H1 (cell line): ENCODE measurements at regions not wholly inside any gene's neighbourhood (a gene's known extent, or its start where the extent isn't known, plus 50 kb on each side); places are given as distances from the start of the nearest gene placed in this dataset.

Experiments used
- CTCF ChIA-PET: fragments of 300-600 bp; sonication (Branson Sonifier 250); formaldehyde crosslinking; loops from one replicate; lab custom pipeline; 2021; ENCODE audit not compliant: partially characterized antibody; lab: Charles Lee
- POLR2A ChIA-PET: fragments of 300-600 bp; sonication (Branson Sonifier 250); formaldehyde crosslinking; loops from one replicate; lab custom pipeline; 2021; ENCODE audit warnings: inconsistent platforms; ENCODE audit not compliant: partially characterized antibody; lab: Charles Lee
- DNase-seq, 2 experiments: peaks; one replicate each; pipeline versions ENCODE4 v3.0.0 to v3.0.0-alpha.2; 2010 to 2022; ENCODE audit warnings: low spot score in 2 of 2, low read depth in 1 of 2, mixed read lengths in 1 of 2
- FAIRE-seq: peaks from 2 replicates; lab custom pipeline; 2011; peaks lifted over from hg19 to GRCh38; lab: Jason Lieb, UNC
- H2AFZ ChIP-seq: 2 replicates; pipeline ENCODE4 v1.8.1; 2012; ENCODE audit warnings: low read length, inconsistent platforms
- H2AK5ac ChIP-seq: 2 replicates; pipeline ENCODE4 v1.6.1; 2013; ENCODE audit warnings: low read depth, low read length
- H2BK120ac ChIP-seq: replicated peaks from 2 replicates; pipeline ENCODE3; 2013; ENCODE audit warnings: low read depth, low read length, inconsistent platforms
- H2BK12ac ChIP-seq: 2 replicates; pipeline ENCODE4 v1.6.1; 2013; ENCODE audit warnings: low read depth, low read length
- H2BK15ac ChIP-seq: 2 replicates; pipeline ENCODE4 v1.6.1; 2013; ENCODE audit warnings: low read length
- H2BK20ac ChIP-seq: 2 replicates; pipeline ENCODE4 v1.6.1; 2013; ENCODE audit warnings: low read length
- H2BK5ac ChIP-seq: 2 replicates; pipeline ENCODE4 v1.6.1; 2013; ENCODE audit warnings: low read depth, low read length
- H3K14ac ChIP-seq: 2 replicates; pipeline ENCODE4 v1.6.1; 2013; ENCODE audit warnings: inconsistent platforms; ENCODE audit not compliant: insufficient read length
- H3K18ac ChIP-seq: 2 replicates; pipeline ENCODE4 v1.6.1; 2013; ENCODE audit warnings: low read length; ENCODE audit errors: extremely low read depth
- H3K23ac ChIP-seq: 2 replicates; pipeline ENCODE4 v1.6.1; 2013; ENCODE audit warnings: inconsistent platforms; ENCODE audit not compliant: insufficient read length
- H3K23me2 ChIP-seq: 2 replicates; pipeline ENCODE4 v1.6.1; 2013; ENCODE audit warnings: low read depth, low read length
- H3K27ac ChIP-seq: 2 replicates; pipeline ENCODE4 v1.6.1; 2011; ENCODE audit warnings: low read depth, low read length, inconsistent platforms
- H3K27me3 ChIP-seq, 4 experiments: replicated peaks in 1 of 4; 1 replicate in 1 of 4; 2 replicates in 3 of 4; pipeline versions ENCODE4 v1.6.1 to v1.8.1; 2011 to 2013; ENCODE audit warnings: low read length in 3 of 4, mild to moderate bottlenecking in 3 of 4, inconsistent platforms in 2 of 4, mixed read lengths in 2 of 4, moderate library complexity in 1 of 4; ENCODE audit not compliant: control insufficient read depth in 3 of 4, insufficient read depth in 3 of 4; ENCODE audit errors: extremely low read depth in 1 of 4
- H3K36me3 ChIP-seq, 4 experiments: 2 replicates each; pipeline versions ENCODE4 v1.6.1 to v1.8.1; 2011 to 2013; ENCODE audit warnings: mild to moderate bottlenecking in 4 of 4, low read length in 3 of 4, moderate library complexity in 2 of 4, control low read depth in 1 of 4, inconsistent platforms in 1 of 4; ENCODE audit not compliant: insufficient read depth in 4 of 4, control insufficient read depth in 2 of 4
- H3K4ac ChIP-seq: replicated peaks from 2 replicates; pipeline ENCODE3; 2013; ENCODE audit warnings: low read length, low read depth, mixed read lengths, inconsistent platforms; ENCODE audit not compliant: insufficient read length
- H3K4me1 ChIP-seq, 4 experiments: replicated peaks in 1 of 4; 1 replicate in 1 of 4; 2 replicates in 3 of 4; pipeline versions ENCODE4 v1.6.1 to v1.8.1; 2011 to 2013; ENCODE audit warnings: low read length in 3 of 4, inconsistent platforms in 2 of 4, mixed read lengths in 1 of 4; ENCODE audit not compliant: insufficient read depth in 4 of 4, control insufficient read depth in 3 of 4
- H3K4me2 ChIP-seq, 2 experiments: 2 replicates each; pipeline versions ENCODE4 v1.6.1 to v1.8.1; 2011 to 2013; ENCODE audit warnings: low read depth in 2 of 2, low read length in 2 of 2, control low read depth in 1 of 2, inconsistent platforms in 1 of 2, mild to moderate bottlenecking in 1 of 2; ENCODE audit not compliant: insufficient read depth in 1 of 2
- H3K4me3 ChIP-seq, 4 experiments: fragments of 200-600, 300-600 bp in 1 of 4; sonication (generic), shearing (Covaris generic), sonication (Bioruptor Twin) in 1 of 4; 2 replicates each; pipeline versions ENCODE4 v1.5.1 to v1.8.1; 2011 to 2016; ENCODE audit warnings: low read length in 4 of 4, low read depth in 3 of 4, control low read depth in 2 of 4, inconsistent platforms in 2 of 4, mild to moderate bottlenecking in 2 of 4, mixed read lengths in 1 of 4, moderate library complexity in 1 of 4; ENCODE audit not compliant: insufficient read depth in 2 of 4; ENCODE audit errors: extremely low read depth in 1 of 4
- H3K56ac ChIP-seq: replicated peaks from 2 replicates; pipeline ENCODE3; 2013; ENCODE audit warnings: low read depth, mild to moderate bottlenecking, mixed read lengths, low read length, inconsistent platforms; ENCODE audit not compliant: insufficient read length
- H3K79me1 ChIP-seq: 2 replicates; pipeline ENCODE4 v1.6.1; 2013; ENCODE audit warnings: low read depth, low read length, control low read depth
- H3K79me2 ChIP-seq, 2 experiments: 2 replicates each; pipeline versions ENCODE4 v1.6.1 to v1.8.1; 2012 to 2013; ENCODE audit warnings: low read length in 2 of 2, mild to moderate bottlenecking in 2 of 2, inconsistent platforms in 1 of 2; ENCODE audit not compliant: insufficient read depth in 2 of 2, control insufficient read depth in 1 of 2
- H3K9ac ChIP-seq, 4 experiments: replicated peaks in 1 of 4; 1 replicate in 1 of 4; 2 replicates in 3 of 4; pipeline versions ENCODE4 v1.6.1 to v1.8.1; 2011 to 2013; ENCODE audit warnings: low read depth in 3 of 4, low read length in 3 of 4, control low read depth in 2 of 4, mild to moderate bottlenecking in 2 of 4, moderate library complexity in 2 of 4, inconsistent platforms in 1 of 4; ENCODE audit errors: extremely low read depth in 1 of 4
- H3K9me3 ChIP-seq, 2 experiments: 2 replicates each; pipeline versions ENCODE4 v1.6.1 to v1.8.1; 2012 to 2013; ENCODE audit warnings: mild to moderate bottlenecking in 2 of 2, moderate library complexity in 2 of 2, control low read depth in 1 of 2, inconsistent platforms in 1 of 2, low read depth in 1 of 2, low read length in 1 of 2, mixed read lengths in 1 of 2; ENCODE audit not compliant: insufficient read depth in 2 of 2
- H4K20me1 ChIP-seq, 2 experiments: replicated peaks in 1 of 2; 2 replicates each; pipeline versions ENCODE3 to v1.8.1; 2011 to 2013; ENCODE audit warnings: inconsistent platforms in 2 of 2, low read length in 2 of 2, mild to moderate bottlenecking in 1 of 2; ENCODE audit not compliant: insufficient read depth in 2 of 2, control insufficient read depth in 1 of 2
- H4K5ac ChIP-seq: 2 replicates; pipeline ENCODE4 v1.6.1; 2013; ENCODE audit warnings: low read length, low read depth, mixed read lengths, inconsistent platforms; ENCODE audit not compliant: insufficient read length
- H4K8ac ChIP-seq: 2 replicates; pipeline ENCODE4 v1.8.0; 2013; ENCODE audit warnings: mild to moderate bottlenecking, moderate library complexity, low read length, inconsistent platforms; ENCODE audit not compliant: insufficient read depth; ENCODE audit errors: extremely low read depth
- H4K91ac ChIP-seq: replicated peaks from 2 replicates; pipeline ENCODE3; 2013; ENCODE audit warnings: low read length, mixed read lengths, inconsistent platforms; ENCODE audit not compliant: insufficient read length
- WGBS, 2 experiments: shearing (Covaris generic) in 1 of 2; methylation state at CpG; one replicate each; pipeline versions ENCODE4 v1.1.6 to v1.1.7; 2013 to 2015; ENCODE audit warnings: low lambda C conversion rate in 2 of 2, mixed read lengths in 2 of 2, inconsistent platforms in 1 of 2, low coverage in 1 of 2, missing lambda C conversion rate in 1 of 2; ENCODE audit not compliant: insufficient replicate concordance in 2 of 2, insufficient coverage in 1 of 2, insufficient read length in 1 of 2; ENCODE audit errors: extremely low coverage in 1 of 2, missing lambda C conversion rate in 1 of 2; 5-methylcytosine and 5-hydroxymethylcytosine counted together

DNA sequence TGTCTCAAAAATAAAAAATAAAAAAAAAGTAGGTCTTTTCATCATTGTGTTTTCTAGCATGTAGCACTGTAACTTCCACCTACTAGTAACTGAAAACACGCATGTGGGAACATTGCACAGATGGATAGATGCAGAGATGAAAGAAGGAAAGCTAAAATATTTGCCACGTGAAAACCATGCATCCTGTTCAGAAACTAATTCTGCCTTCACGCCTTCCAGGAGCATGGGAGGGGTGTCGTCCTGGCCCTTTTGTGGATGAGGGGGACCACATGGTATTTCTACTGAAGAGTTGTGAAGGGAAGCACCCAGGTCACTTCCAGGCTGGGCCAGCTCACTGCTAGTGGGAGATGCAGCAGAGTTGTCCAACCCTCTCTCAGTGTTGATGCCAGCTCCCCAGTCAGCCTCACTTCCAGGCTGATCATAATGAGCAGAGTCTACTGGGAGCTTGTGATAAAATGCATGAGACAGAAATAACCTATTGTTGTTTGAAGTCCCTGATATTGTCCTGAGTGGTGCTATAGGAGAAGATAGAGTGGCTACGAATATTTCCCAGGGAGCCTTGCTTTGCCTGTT is 287.1 kb upstream of the CELF2 start:
- Histone ChIP-seq H3K23me2 (no peaks in the 10 kb centered on the region; the same call in 1 of the 2 replicates), H3K79me1 (no peaks in the 10 kb centered on the region), H3K36me3 (no peaks in the 10 kb centered on the region), H3K18ac (no peak overlapping the region), H3K79me2 (no peaks in the 10 kb centered on the region), H3K4ac (no peak overlapping the region), H3K27ac (no peak overlapping the region), H4K20me1 (no peaks in the 10 kb centered on the region), H2BK120ac (no peak overlapping the region), H3K23ac (no peak overlapping the region), H3K27me3 (no peaks in the 10 kb centered on the region), H2BK15ac (no peak overlapping the region), H2AK5ac (no peak overlapping the region), H3K4me2 (no peak overlapping the region), H4K8ac (no peak overlapping the region), H3K14ac (no peak overlapping the region), H2BK20ac (no peak overlapping the region), H3K9ac (no peak overlapping the region), H2BK5ac (no peak overlapping the region), H4K5ac (no peak overlapping the region), H4K91ac (no peak overlapping the region), H3K4me3 (no peak overlapping the region), H2AFZ (no peak overlapping the region), H3K4me1 (no peaks in the 10 kb centered on the region), H3K9me3 (no peaks in the 10 kb centered on the region), H2BK12ac (no peak overlapping the region), H3K56ac (no peak overlapping the region)
- ChIA-PET CTCF (no interaction called here), POLR2A (no interaction called here)
- 94% methylated on average over 5 of the region's 5 CpGs; no CpG with 5 or more reads in 1 of the 2 experiments for WGBS, 2 experiments
- DNase-seq, result no peak
- no peak for FAIRE-seq
